Spleen (tissue), 11 donors: ENCODE measurements at regions not wholly inside any gene's neighbourhood (a gene's known extent, or its start where the extent isn't known, plus 50 kb on each side); places are given as distances from the start of the nearest gene placed in this dataset.

Source experiments
- DNase-seq: peaks from one replicate; pipeline ENCODE4 v3.0.0-alpha.2; 2020
- H3K27ac ChIP-seq, 8 donors: fragments of 200-600 bp; sonication (generic) in 7 of 8; 1 replicate in 4 of 8; 2 replicates in 4 of 8; pipeline versions ENCODE4 v1.5.0 to v1.8.0; 2016 to 2021; ENCODE audit warnings: inconsistent platforms in 4 of 8, mild to moderate bottlenecking in 4 of 8, moderate library complexity in 1 of 8
- H3K27me3 ChIP-seq, 7 donors: fragments of 200-600 bp; sonication (generic) in 6 of 7; replicated peaks in 1 of 7; 1 replicate in 4 of 7; 2 replicates in 3 of 7; pipeline versions ENCODE4 v1.5.0 to v1.8.0; 2016 to 2021; ENCODE audit warnings: inconsistent platforms in 3 of 7, mild to moderate bottlenecking in 1 of 7
- H3K36me3 ChIP-seq, 6 donors: fragments of 200-600 bp; sonication (generic) in 5 of 6; 1 replicate in 4 of 6; 2 replicates in 2 of 6; pipeline versions ENCODE4 v1.5.0 to v1.8.0; 2016 to 2021; ENCODE audit warnings: inconsistent platforms in 2 of 6
- H3K4me1 ChIP-seq, 6 donors: fragments of 200-600 bp; sonication (generic) in 5 of 6; 1 replicate in 3 of 6; 2 replicates in 3 of 6; pipeline versions ENCODE4 v1.5.0 to v1.8.0; 2016 to 2021; ENCODE audit warnings: inconsistent platforms in 3 of 6
- H3K4me3 ChIP-seq, 8 donors: fragments of 200-600 bp; sonication (generic) in 7 of 8; 1 replicate in 4 of 8; 2 replicates in 4 of 8; pipeline versions ENCODE4 v1.5.0 to v1.8.0; 2016 to 2021; ENCODE audit warnings: inconsistent platforms in 4 of 8, mild to moderate bottlenecking in 4 of 8, moderate library complexity in 2 of 8
- H3K9me3 ChIP-seq, 8 donors: fragments of 200-600 bp; sonication (generic) in 7 of 8; 1 replicate in 4 of 8; 2 replicates in 4 of 8; pipeline versions ENCODE4 v1.5.0 to v1.8.0; 2016 to 2021; ENCODE audit warnings: inconsistent platforms in 4 of 8
- POLR2A ChIP-seq, 3 donors: fragments of 450-650 bp; IDR thresholded peaks; one replicate each; pipeline ENCODE4 v1.5.1; 2017; ENCODE audit warnings: antibody characterized with exemption in 3 of 3, mild to moderate bottlenecking in 1 of 3
- POLR2AphosphoS5 ChIP-seq, 3 donors: sonication (generic); formaldehyde crosslinking; IDR thresholded peaks; one replicate each; pipeline ENCODE4 v1.5.1; 2017; ENCODE audit warnings: antibody characterized with exemption in 3 of 3
- WGBS, 5 donors: extraction: QIAGEN DNeasy Blood & Tissue Kit in 3 of 5; methylation state at CpG; one replicate each; pipeline versions ENCODE4 v1.1.5 to v1.1.7; 2013 to 2018; 5-methylcytosine and 5-hydroxymethylcytosine counted together
- intact Hi-C: fragments of 100-400 bp; cut with DNase I; formaldehyde crosslinking; loops from one replicate; pipeline ENCODE4 v1.15.0; 2023; ENCODE audit warnings: low total_unique reads
- TF ChIP-seq, protein P1 (sequence below), 11 experiments: fragments of 200-600 bp in 7 of 11; fragments of 450-650 bp in 4 of 11; sonication (generic) in 4 of 11; IDR thresholded peaks in 8 of 11; conservative IDR thresholded peaks in 3 of 11; 1 replicate in 7 of 11; 2 replicates in 4 of 11; pipeline versions ENCODE4 v1.4.0 to v1.8.0; 2016 to 2021; ENCODE audit warnings: antibody characterized with exemption in 11 of 11, inconsistent platforms in 4 of 11, mild to moderate bottlenecking in 1 of 11
- donor health status: healthy with polysubstance abuse.
- donor health status: DM: no; HTN: no; CAD: no; lungs with moderate emphysema.
- donor health status: DM: no; HTN: no; CAD: no.
- donor health status: Bipolar disorder and iron deficiency.
- donor health status: healthy.
- donor health status: DM: no; HTN: no; CAD: no.
- donor health status: DM: yes; HTN: yes; CAD: no.

GRCh38 chr18:26772691-26773090 is 92.8 kb downstream of the AQP4 start:
- Histone ChIP-seq H3K9me3 (no peaks in the 10 kb centered on the region), H3K4me1 (no peaks in the 10 kb centered on the region), H3K4me3 (no peak overlapping the region), H3K27ac (no peak overlapping the region), H3K27me3 (no peaks in the 10 kb centered on the region), H3K36me3 (no peaks in the 10 kb centered on the region)
- TF ChIP-seq POLR2AphosphoS5 (IDR thresholded peaks at IDR 0.05) (no peak), POLR2A (IDR thresholded peaks at IDR 0.05) (no peak)
- TF ChIP-seq, protein P1, sequence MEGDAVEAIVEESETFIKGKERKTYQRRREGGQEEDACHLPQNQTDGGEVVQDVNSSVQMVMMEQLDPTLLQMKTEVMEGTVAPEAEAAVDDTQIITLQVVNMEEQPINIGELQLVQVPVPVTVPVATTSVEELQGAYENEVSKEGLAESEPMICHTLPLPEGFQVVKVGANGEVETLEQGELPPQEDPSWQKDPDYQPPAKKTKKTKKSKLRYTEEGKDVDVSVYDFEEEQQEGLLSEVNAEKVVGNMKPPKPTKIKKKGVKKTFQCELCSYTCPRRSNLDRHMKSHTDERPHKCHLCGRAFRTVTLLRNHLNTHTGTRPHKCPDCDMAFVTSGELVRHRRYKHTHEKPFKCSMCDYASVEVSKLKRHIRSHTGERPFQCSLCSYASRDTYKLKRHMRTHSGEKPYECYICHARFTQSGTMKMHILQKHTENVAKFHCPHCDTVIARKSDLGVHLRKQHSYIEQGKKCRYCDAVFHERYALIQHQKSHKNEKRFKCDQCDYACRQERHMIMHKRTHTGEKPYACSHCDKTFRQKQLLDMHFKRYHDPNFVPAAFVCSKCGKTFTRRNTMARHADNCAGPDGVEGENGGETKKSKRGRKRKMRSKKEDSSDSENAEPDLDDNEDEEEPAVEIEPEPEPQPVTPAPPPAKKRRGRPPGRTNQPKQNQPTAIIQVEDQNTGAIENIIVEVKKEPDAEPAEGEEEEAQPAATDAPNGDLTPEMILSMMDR (IDR thresholded peaks at IDR 0.05 in 8 of 11, conservative IDR thresholded peaks at IDR 0.05 in 3 of 11) = no peak
- intact Hi-C loops = no loop called here
- DNase-seq = no peak
- 78 to 89% (median 80%) methylated on average over 2 of the region's 2 CpGs for WGBS, 5 donors

DNA sequence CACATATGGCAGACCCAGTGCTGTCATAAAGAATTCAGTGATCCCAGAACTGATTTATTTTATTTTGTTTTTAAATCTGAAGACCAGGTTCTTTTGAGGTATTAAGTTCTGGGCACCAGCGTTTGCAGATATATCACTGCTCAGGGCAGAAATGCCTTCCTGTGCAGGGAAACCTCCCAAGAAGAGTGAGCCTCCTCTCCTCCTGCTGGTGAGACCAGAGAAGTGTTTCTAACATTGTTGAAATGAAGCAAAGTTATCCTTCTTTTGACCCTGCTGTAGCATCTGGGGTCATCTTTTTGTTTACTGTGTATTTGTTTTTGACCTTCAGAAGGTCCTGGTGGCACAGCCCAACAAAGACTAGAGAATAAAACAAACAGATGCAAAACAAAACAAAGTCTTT is 94.0 kb downstream of the AQP4 start:
- H3K4me3 ChIP-seq = no peak overlapping the region
- no peaks in the 10 kb centered on the region for H3K27me3 ChIP-seq
- TF ChIP-seq POLR2A (IDR thresholded peaks at IDR 0.05) = no peak
- no peak for TF ChIP-seq POLR2AphosphoS5 (IDR thresholded peaks at IDR 0.05)
- TF ChIP-seq, protein P1 (IDR thresholded peaks at IDR 0.05 in 8 of 11, conservative IDR thresholded peaks at IDR 0.05 in 3 of 11) = peak in 5 of 11 experiments; percentile 25 to 43 (median 29)
- H3K36me3 ChIP-seq = no peaks in the 10 kb centered on the region
- no peak for DNase-seq
- no peak overlapping the region for H3K27ac ChIP-seq
- intact Hi-C loops = no loop called here
- no peaks in the 10 kb centered on the region for H3K4me1 ChIP-seq
- H3K9me3 ChIP-seq = peaks cover 0 to 8% (median 3%) of the 10 kb centered on the region in 8 donors
- 16 to 41% (median 36%) methylated on average over 1 of the region's 1 CpG for WGBS, 5 donors

- Histone ChIP-seq H3K4me3 (no peak overlapping the region), H3K36me3 (no peaks in the 10 kb centered on the region), H3K4me1 (no peaks in the 10 kb centered on the region), H3K9me3 (peaks cover 0 to 11% (median 3%) of the 10 kb centered on the region in 8 donors), H3K27me3 (no peaks in the 10 kb centered on the region), H3K27ac (no peak overlapping the region)
- no peak for TF ChIP-seq POLR2A (IDR thresholded peaks at IDR 0.05)
- TF ChIP-seq, protein P1 (IDR thresholded peaks at IDR 0.05 in 8 of 11, conservative IDR thresholded peaks at IDR 0.05 in 3 of 11) = no peak
- no peak for TF ChIP-seq POLR2AphosphoS5 (IDR thresholded peaks at IDR 0.05)
- intact Hi-C loops = loop anchor here (10.0 kb wide), 1 partner anchor 114 kb away; no protein-coding TSS in a partner anchor
- WGBS, 5 donors = 60 to 77% (median 73%) methylated on average over 7 of the region's 7 CpGs
- no peak for DNase-seq
Observed at GRCh38 chr18:26768385-26768784, 97.1 kb downstream of the AQP4 start.

- Histone ChIP-seq H3K36me3 (no peaks in the 10 kb centered on the region), H3K4me1 (no peaks in the 10 kb centered on the region), H3K4me3 (no peak overlapping the region), H3K27me3 (no peaks in the 10 kb centered on the region), H3K27ac (no peak overlapping the region), H3K9me3 (peaks cover 0 to 12% (median 6%) of the 10 kb centered on the region in 8 donors)
- no peak for TF ChIP-seq POLR2AphosphoS5 (IDR thresholded peaks at IDR 0.05)
- no peak for DNase-seq
- WGBS, 5 donors = 88 to 100% (median 94%) methylated on average over 2 of the region's 2 CpGs
- intact Hi-C loops = loop anchor here (10.0 kb wide), 1 partner anchor 111 kb away; no protein-coding TSS in a partner anchor
Observed at GRCh38 chr18:26765498-26765897, 100.0 kb downstream of the AQP4 start.

DNA sequence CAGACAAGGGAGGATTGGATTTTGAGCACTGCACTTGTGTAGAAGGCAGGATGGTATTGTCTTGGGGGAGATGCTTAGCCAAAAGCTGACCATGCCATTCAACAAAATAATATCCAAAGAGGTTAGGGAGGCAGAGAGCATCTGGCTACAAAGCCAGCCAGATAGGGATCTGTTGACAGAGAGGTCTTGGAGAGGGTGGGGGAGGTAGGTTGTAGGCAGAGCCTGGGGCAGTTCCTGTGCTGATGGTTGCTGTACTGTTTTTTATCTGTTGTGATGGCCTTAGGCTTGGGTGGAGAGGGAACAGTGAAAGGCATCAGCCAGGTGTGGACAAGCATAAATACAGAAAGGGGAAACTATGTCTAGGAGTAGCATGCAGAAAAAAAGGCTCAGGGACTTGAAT is 100.9 kb downstream of the AQP4 start:
- Histone ChIP-seq H3K9me3 (peaks cover 0 to 12% (median 6%) of the 10 kb centered on the region in 8 donors), H3K27me3 (no peaks in the 10 kb centered on the region), H3K4me3 (no peak overlapping the region), H3K36me3 (no peaks in the 10 kb centered on the region), H3K27ac (no peak overlapping the region), H3K4me1 (no peaks in the 10 kb centered on the region)
- DNase-seq = no peak
- intact Hi-C loops = loop anchor here (10.0 kb wide), 1 partner anchor 110 kb away; no protein-coding TSS in a partner anchor
- TF ChIP-seq, protein P1 (IDR thresholded peaks at IDR 0.05 in 8 of 11, conservative IDR thresholded peaks at IDR 0.05 in 3 of 11) = no peak
- TF ChIP-seq POLR2AphosphoS5 (IDR thresholded peaks at IDR 0.05) = no peak
- no peak for TF ChIP-seq POLR2A (IDR thresholded peaks at IDR 0.05)
